IMR-90 (cell line): ENCODE measurements at regions not wholly inside any gene's neighbourhood (a gene's known extent, or its start where the extent isn't known, plus 50 kb on each side); places are given as distances from the start of the nearest gene placed in this dataset.

Source experiments
- CHD1 ChIP-seq: IDR thresholded peaks from 2 replicates; pipeline ENCODE4 v1.6.1; 2012; ENCODE audit warnings: low read depth, low read length, improper control_type of control experiment
- CTCF ChIP-seq: conservative IDR thresholded peaks from 2 replicates; pipeline ENCODE4 v1.5.1; 2012; ENCODE audit warnings: mild to moderate bottlenecking, low read depth, low read length, improper control_type of control experiment
- ELK1 ChIP-seq: fragments of 150-350 bp; IDR thresholded peaks from 2 replicates; pipeline ENCODE4 v1.6.1; 2016; ENCODE audit warnings: low read depth, mild to moderate bottlenecking, low read length, moderate library complexity, borderline replicate concordance

- TF ChIP-seq CTCF = no peak
- no peak for TF ChIP-seq ELK1
- TF ChIP-seq CHD1 = no peak
Measured at GRCh38 chr1:229879746-229880145, 187.3 kb upstream of the GALNT2 start.
